ENCODE measurements at regions not wholly inside any gene's neighbourhood (a gene's known extent, or its start where the extent isn't known, plus 50 kb on each side); places are given as distances from the start of the nearest gene placed in this dataset.
"Not testable (repeated sequence)": the region's sequence is repeated elsewhere in the genome, so short reads cannot be mapped to it uniquely, and the experiment has no call there.

DNA sequence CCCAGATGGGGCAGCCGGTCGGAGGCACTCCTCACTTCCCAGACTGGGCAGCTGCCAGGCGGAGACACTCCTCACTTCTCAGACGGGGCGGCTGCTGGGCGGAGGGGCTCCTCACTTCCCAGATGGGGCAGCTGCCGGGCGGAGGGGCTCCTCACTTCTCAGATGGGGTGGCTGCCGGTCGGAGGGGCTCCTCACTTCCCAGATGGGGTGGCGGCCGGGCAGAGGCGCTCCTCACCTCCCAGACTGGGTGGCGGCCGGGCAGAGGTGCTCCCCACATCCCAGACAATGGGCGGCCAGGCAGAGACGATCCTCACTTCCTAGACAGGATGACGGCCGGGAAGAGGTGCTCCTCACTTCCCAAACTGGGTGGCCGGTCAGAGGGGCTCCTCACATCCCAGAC, 55.2 kb upstream of the DHRS4 start:
- DNase-seq (ENCODE audit: low spot score): not testable (repeated sequence)

GRCh38 chr14:23899788-23900187, 53.8 kb upstream of the DHRS4 start:
- DNase-seq (ENCODE audit: low spot score): no peak

DNA sequence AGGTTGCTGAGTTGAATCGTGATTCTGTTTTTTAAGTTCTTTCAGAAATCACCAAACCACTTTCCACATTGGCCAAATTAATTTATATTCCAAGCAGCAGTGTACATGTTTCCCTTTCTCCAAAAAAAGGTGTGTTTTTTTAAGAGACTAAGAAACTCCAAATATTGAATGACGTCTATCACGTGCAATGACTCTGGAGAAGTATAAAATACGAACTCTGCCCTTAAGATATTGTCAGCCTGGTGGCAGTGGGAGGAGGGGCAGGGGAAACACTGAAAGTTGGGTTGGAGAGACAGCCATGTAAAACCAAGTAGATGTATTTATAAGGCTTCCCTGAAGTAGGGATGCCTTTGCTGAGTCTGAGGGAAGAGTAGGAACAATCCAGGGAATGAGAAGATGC, 50.1 kb upstream of the DHRS4 start:
- DNase-seq (ENCODE audit: low spot score): no peak

All from putamen (tissue), 1 donor.